ENCODE measurements at regions not wholly inside any gene's neighbourhood (a gene's known extent, or its start where the extent isn't known, plus 50 kb on each side); places are given as distances from the start of the nearest gene placed in this dataset.

GRCh38 chr7:70907259-70908247 is 224.4 kb upstream of the GALNT17 start:
- no peak for DNase-seq

- no peak for DNase-seq
Observed at GRCh38 chr7:70913924-70914323, 218.0 kb upstream of the GALNT17 start.

- DNase-seq = no peak
Observed at GRCh38 chr7:70915067-70915466, 216.9 kb upstream of the GALNT17 start.

- no peak for DNase-seq
Observed at GRCh38 chr7:70919481-70920073, 212.4 kb upstream of the GALNT17 start.

GRCh38 chr7:70920876-70921275 is 211.1 kb upstream of the GALNT17 start:
- DNase-seq = no peak

GRCh38 chr7:70923181-70923845 is 208.6 kb upstream of the GALNT17 start:
- no peak for DNase-seq

- DNase-seq = no peak
Observed at GRCh38 chr7:70925411-70926115, 206.4 kb upstream of the GALNT17 start.

- no peak for DNase-seq
Observed at GRCh38 chr7:70926666-70927065, 205.3 kb upstream of the GALNT17 start.

- DNase-seq = no peak
Observed at GRCh38 chr7:70935311-70935710, 196.6 kb upstream of the GALNT17 start.

- no peak for DNase-seq
Observed at GRCh38 chr7:70935854-70936253, 196.1 kb upstream of the GALNT17 start.

GRCh38 chr7:70937424-70937823 is 194.5 kb upstream of the GALNT17 start:
- DNase-seq = no peak

- no peak for DNase-seq
Observed at GRCh38 chr7:70940597-70940996, 191.3 kb upstream of the GALNT17 start.

GRCh38 chr7:70942791-70943190 is 189.2 kb upstream of the GALNT17 start:
- no peak for DNase-seq

GRCh38 chr7:70944516-70944915 is 187.4 kb upstream of the GALNT17 start:
- DNase-seq = no peak

GRCh38 chr7:70947181-70947580 is 184.8 kb upstream of the GALNT17 start:
- no peak for DNase-seq

- DNase-seq = no peak
Observed at GRCh38 chr7:70949862-70950261, 182.1 kb upstream of the GALNT17 start.

GRCh38 chr7:70951271-70951962 is 180.5 kb upstream of the GALNT17 start:
- DNase-seq = no peak

GRCh38 chr7:70952311-70952710 is 179.6 kb upstream of the GALNT17 start:
- DNase-seq = no peak

GRCh38 chr7:70953331-70953741 is 178.6 kb upstream of the GALNT17 start:
- DNase-seq = no peak

GRCh38 chr7:70953796-70954195 is 178.1 kb upstream of the GALNT17 start:
- DNase-seq = no peak

- DNase-seq = no peak
Observed at GRCh38 chr7:70972693-70973092, 159.3 kb upstream of the GALNT17 start.

GRCh38 chr7:70975754-70976153 is 156.2 kb upstream of the GALNT17 start:
- no peak for DNase-seq

All from NCI-H526 treated with DMSO at 0.1 percent for 48 hours (cell line).